Ishikawa (cell line): ENCODE measurements at regions not wholly inside any gene's neighbourhood (a gene's known extent, or its start where the extent isn't known, plus 50 kb on each side); places are given as distances from the start of the nearest gene placed in this dataset.

Source experiments
- CEBPB ChIP-seq: IDR thresholded peaks from 2 replicates; pipeline ENCODE4 v1.6.1; 2012
- CREB1 ChIP-seq: IDR thresholded peaks from 2 replicates; pipeline ENCODE4 v1.6.1; 2012; ENCODE audit warnings: low read depth
- EGR1 ChIP-seq: IDR thresholded peaks from 2 replicates; pipeline ENCODE4 v1.6.1; 2012
- EP300 ChIP-seq: IDR thresholded peaks from 2 replicates; pipeline ENCODE4 v1.6.1; 2012; ENCODE audit warnings: borderline replicate concordance
- FOXM1 ChIP-seq: IDR thresholded peaks from 2 replicates; pipeline ENCODE4 v1.6.1; 2012; ENCODE audit warnings: low read depth, borderline replicate concordance
- NFIC ChIP-seq: IDR thresholded peaks from 2 replicates; pipeline ENCODE4 v1.6.1; 2012
- RAD21 ChIP-seq: IDR thresholded peaks from 2 replicates; pipeline ENCODE4 v1.6.1; 2012; ENCODE audit warnings: low read depth
- TAF1 ChIP-seq: IDR thresholded peaks from 2 replicates; pipeline ENCODE4 v1.6.1; 2012; ENCODE audit warnings: low read depth, mild to moderate bottlenecking
- TCF12 ChIP-seq: IDR thresholded peaks from 2 replicates; pipeline ENCODE4 v1.6.1; 2012; ENCODE audit warnings: low read depth
- TEAD4 ChIP-seq: IDR thresholded peaks from 2 replicates; pipeline ENCODE4 v1.6.1; 2012
- YY1 ChIP-seq: IDR thresholded peaks from 2 replicates; pipeline ENCODE4 v1.6.1; 2012; ENCODE audit warnings: low read depth
- ZBTB7A ChIP-seq: IDR thresholded peaks from 2 replicates; pipeline ENCODE4 v1.6.1; 2012; ENCODE audit warnings: low read depth
- TF ChIP-seq, protein P1 (sequence below): IDR thresholded peaks from 2 replicates; pipeline ENCODE4 v1.6.1; 2012
- TF ChIP-seq, protein P2 (sequence below): IDR thresholded peaks from 2 replicates; pipeline ENCODE4 v1.6.1; 2012; ENCODE audit warnings: low read depth, mild to moderate bottlenecking
- TF ChIP-seq, protein P3 (sequence below): IDR thresholded peaks from 2 replicates; pipeline ENCODE4 v1.6.1; 2012

DNA sequence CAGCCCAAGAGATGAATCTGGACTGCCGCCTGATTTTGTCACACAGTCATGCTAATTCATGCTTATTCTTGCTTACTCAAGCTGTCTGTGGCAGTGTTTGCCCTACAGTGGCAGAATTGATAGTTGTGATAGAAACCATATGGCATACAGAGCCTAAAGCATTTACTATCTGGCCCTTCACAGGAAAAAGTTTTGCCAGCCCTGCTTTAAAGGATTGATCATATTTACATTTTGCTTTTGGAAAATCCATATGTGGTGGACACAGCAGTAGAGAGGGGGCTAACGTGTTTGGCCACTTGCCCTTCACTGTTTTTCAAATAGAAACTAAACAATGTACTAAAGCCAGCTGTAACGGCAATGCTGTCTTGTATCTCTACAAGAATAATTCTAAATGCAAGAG, 974.0 kb upstream of the GHITM start:
- no peak for TF ChIP-seq ZBTB7A
- TF ChIP-seq, protein P1, sequence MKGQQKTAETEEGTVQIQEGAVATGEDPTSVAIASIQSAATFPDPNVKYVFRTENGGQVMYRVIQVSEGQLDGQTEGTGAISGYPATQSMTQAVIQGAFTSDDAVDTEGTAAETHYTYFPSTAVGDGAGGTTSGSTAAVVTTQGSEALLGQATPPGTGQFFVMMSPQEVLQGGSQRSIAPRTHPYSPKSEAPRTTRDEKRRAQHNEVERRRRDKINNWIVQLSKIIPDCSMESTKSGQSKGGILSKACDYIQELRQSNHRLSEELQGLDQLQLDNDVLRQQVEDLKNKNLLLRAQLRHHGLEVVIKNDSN, result no peak
- no peak for TF ChIP-seq EGR1
- TF ChIP-seq YY1, result no peak

DNA sequence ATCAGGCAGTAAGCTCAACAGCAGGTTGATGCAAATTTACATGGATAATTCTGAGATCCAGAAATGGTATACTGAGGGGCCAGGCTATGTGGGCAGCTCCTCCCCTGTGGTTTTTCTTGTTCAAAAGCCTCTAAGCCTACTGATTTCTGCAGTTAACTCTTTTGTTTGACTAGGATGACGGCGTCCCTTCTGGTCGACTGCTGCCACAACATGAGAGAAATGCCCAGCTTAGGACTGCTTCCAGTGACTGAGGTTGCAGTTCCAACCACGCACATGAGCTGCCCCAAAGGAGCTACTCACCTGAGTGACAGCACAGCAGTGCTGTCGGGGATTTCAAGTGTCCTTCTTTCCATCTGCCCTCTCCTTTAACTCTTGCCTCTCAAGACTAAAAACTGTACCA, 973.0 kb upstream of the GHITM start:
- no peak for TF ChIP-seq YY1
- no peak for TF ChIP-seq FOXM1

DNA sequence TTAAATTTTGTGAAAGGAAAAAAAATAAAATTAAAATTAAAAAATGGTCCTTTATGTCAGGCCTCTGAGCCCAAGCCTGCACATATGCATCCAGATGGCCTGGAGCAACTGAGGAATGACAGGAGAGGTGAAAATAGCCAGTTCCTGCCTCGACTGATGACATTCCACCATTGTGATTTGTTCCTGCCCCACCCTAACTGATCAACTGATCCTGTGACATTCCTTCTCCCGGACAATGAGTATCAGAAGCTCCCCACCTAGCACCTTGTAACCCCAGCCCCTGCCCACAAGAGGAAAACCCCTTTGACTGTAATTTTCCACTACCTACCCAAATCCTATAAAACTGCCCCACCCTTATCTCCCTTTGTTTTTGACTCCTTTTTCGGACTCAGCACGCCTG, 972.2 kb upstream of the GHITM start:
- no peak for TF ChIP-seq YY1
- TF ChIP-seq, protein P1, result no peak
- no peak for TF ChIP-seq ZBTB7A
- no peak for TF ChIP-seq FOXM1
- no peak for TF ChIP-seq NFIC
- TF ChIP-seq TEAD4, result no peak
- no peak for TF ChIP-seq CEBPB
- TF ChIP-seq, protein P2, sequence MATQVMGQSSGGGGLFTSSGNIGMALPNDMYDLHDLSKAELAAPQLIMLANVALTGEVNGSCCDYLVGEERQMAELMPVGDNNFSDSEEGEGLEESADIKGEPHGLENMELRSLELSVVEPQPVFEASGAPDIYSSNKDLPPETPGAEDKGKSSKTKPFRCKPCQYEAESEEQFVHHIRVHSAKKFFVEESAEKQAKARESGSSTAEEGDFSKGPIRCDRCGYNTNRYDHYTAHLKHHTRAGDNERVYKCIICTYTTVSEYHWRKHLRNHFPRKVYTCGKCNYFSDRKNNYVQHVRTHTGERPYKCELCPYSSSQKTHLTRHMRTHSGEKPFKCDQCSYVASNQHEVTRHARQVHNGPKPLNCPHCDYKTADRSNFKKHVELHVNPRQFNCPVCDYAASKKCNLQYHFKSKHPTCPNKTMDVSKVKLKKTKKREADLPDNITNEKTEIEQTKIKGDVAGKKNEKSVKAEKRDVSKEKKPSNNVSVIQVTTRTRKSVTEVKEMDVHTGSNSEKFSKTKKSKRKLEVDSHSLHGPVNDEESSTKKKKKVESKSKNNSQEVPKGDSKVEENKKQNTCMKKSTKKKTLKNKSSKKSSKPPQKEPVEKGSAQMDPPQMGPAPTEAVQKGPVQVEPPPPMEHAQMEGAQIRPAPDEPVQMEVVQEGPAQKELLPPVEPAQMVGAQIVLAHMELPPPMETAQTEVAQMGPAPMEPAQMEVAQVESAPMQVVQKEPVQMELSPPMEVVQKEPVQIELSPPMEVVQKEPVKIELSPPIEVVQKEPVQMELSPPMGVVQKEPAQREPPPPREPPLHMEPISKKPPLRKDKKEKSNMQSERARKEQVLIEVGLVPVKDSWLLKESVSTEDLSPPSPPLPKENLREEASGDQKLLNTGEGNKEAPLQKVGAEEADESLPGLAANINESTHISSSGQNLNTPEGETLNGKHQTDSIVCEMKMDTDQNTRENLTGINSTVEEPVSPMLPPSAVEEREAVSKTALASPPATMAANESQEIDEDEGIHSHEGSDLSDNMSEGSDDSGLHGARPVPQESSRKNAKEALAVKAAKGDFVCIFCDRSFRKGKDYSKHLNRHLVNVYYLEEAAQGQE, result no peak
- no peak for TF ChIP-seq TCF12
- no peak for TF ChIP-seq CREB1

DNA sequence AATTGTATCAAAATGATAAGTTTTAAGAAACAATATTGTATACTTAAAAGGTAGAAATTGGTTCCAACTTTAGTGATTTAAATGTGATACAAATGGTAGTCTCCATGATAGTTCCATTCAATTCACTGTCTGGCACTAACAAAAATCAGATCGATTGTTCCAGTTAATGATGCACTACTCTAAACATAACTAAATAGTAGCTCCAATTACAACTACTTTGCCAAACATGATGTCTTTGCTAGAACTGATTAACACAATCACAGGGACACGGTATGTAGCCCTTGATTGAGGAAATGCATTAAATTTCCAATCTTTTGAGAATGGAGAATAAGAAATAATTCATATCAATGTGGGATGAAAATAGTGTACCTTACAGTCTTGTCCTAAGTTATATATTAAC, 962.4 kb upstream of the GHITM start:
- TF ChIP-seq, protein P3, sequence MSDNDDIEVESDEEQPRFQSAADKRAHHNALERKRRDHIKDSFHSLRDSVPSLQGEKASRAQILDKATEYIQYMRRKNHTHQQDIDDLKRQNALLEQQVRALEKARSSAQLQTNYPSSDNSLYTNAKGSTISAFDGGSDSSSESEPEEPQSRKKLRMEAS, result no peak
- TF ChIP-seq, protein P1, result no peak
- TF ChIP-seq, protein P2, result no peak
- no peak for TF ChIP-seq CEBPB
- TF ChIP-seq EP300, result no peak
- no peak for TF ChIP-seq EGR1
- TF ChIP-seq RAD21, result no peak
- TF ChIP-seq YY1, result no peak
- TF ChIP-seq ZBTB7A, result no peak
- no peak for TF ChIP-seq FOXM1
- no peak for TF ChIP-seq TAF1
- no peak for TF ChIP-seq TEAD4
- TF ChIP-seq NFIC, result no peak
- no peak for TF ChIP-seq CREB1
- no peak for TF ChIP-seq TCF12

DNA sequence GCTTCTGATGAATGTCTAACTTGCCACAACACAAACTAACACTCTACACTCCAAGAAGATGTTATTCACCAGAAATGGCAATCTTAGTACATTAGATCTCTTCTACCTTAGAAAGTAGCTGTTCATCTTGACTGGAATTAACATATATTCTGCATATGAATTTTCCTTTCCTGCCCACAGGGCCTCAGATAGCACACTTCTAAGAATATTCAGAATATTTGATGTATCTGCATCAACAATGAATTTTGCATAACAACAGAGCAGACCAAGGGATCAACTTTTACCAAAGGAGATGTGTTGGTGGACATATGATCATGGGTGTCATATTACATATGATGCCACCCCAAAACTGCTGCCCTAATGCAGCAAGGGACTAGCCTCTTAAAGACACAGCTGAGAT, 960.8 kb upstream of the GHITM start:
- TF ChIP-seq NFIC (no peak), EP300 (no peak)

DNA sequence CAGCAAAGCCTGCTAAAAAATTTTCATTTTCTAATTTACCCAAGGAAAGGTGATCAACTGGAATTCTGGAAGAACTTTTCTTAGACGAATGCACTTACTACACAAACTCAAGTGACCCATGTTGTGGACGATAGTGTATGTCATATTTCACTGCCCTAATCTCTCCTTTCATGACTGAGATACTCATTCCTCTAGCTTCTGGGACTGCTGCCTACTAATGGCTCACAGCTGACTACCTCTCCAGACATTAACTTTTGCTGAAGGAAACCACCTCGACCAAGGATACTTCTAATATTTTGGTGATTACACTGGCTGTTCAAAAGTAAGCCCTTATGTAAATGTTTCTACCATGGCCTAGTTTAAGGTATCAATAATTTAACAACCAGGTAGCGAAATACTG, 959.9 kb upstream of the GHITM start:
- no peak for TF ChIP-seq FOXM1
- no peak for TF ChIP-seq EGR1
- TF ChIP-seq, protein P2, result no peak
- no peak for TF ChIP-seq TEAD4
- no peak for TF ChIP-seq YY1
- no peak for TF ChIP-seq CREB1
- no peak for TF ChIP-seq CEBPB
- TF ChIP-seq, protein P1, result no peak
- no peak for TF ChIP-seq TCF12
